ENCODE measurements at regions not wholly inside any gene's neighbourhood (a gene's known extent, or its start where the extent isn't known, plus 50 kb on each side); places are given as distances from the start of the nearest gene placed in this dataset.

DNA sequence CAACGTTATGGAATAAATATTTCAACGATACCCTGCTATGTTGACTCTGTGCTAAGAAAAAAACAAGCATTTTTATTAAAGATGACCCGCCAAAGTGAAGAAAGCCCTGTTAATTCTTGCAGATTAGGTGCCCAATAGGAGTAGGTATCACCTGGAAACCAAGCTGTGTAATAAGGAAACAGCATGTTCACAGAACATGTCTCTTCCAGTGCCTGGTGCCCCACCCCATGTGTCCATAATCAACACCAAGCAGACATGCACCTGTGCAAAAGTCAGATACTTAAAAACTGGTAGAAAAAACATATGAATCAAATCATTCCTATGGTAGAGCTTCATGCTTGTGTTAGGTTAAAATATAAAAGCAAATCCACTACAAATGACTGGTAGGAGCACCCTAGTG lies 327.1 kb downstream of the SHANK2 start:
- no peaks in the 10 kb centered on the region for H3K27me3 ChIP-seq (ENCODE audit: control insufficient read depth in 1 of 2, insufficient read depth in 2 of 2, low read length in 2 of 2)
- H3K9ac ChIP-seq (ENCODE audit: low read depth in 1 of 2, low read length in 2 of 2) = no peak overlapping the region
- H3K9me3 ChIP-seq (ENCODE audit: control insufficient read depth in 1 of 2, low read length in 2 of 2) = peaks cover 13% of the 10 kb centered on the region in 2 donors
- no peak overlapping the region for H3K27ac ChIP-seq (ENCODE audit: low read depth, low read length)
- H3K4me3 ChIP-seq (ENCODE audit: low read depth in 1 of 2, low read length in 2 of 2) = no peak overlapping the region
- H3K4me1 ChIP-seq (ENCODE audit: control insufficient read depth in 1 of 2, insufficient read depth in 2 of 2, low read length in 2 of 2) = no peaks in the 10 kb centered on the region
- no peaks in the 10 kb centered on the region for H3K36me3 ChIP-seq (ENCODE audit: control insufficient read depth in 1 of 2, insufficient read depth in 2 of 2, low read length in 2 of 2)

DNA sequence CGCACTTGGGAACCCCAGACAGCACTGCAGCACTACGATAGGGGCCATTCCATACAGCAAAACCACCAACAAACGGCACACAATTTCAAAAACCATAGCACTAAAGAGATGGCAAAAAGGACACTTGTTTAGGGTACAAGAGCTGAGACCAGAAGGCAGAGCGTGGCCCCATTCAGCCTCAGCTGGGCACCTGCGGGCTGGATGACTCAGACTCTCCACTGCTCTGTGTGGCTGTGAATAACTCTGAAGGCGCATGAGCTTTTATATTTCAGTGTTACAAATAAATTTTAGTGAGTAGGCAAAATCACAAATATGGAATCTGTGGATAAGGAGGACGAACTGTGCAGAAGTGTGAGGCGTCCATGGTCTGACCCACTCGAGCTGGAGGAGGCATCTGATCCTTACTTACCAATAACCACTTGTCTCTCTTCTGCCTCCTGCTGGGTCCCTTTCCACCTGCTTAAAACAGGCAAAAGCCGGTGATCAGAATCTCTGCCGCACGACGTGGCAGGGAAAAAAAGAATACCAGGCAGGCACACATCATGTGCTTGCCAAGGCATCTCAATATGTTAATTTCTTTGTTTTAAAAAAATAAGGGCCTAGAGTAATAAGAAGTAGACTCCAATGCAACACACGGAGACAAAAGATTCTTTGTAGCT lies 325.7 kb downstream of the SHANK2 start:
- Histone ChIP-seq H3K27me3 (ENCODE audit: control insufficient read depth in 1 of 2, insufficient read depth in 2 of 2, low read length in 2 of 2) (no peaks in the 10 kb centered on the region), H3K4me3 (ENCODE audit: low read depth in 1 of 2, low read length in 2 of 2) (no peak overlapping the region), H3K27ac (ENCODE audit: low read depth, low read length) (no peak overlapping the region), H3K4me1 (ENCODE audit: control insufficient read depth in 1 of 2, insufficient read depth in 2 of 2, low read length in 2 of 2) (no peaks in the 10 kb centered on the region), H3K9ac (ENCODE audit: low read depth in 1 of 2, low read length in 2 of 2) (no peak overlapping the region), H3K36me3 (ENCODE audit: control insufficient read depth in 1 of 2, insufficient read depth in 2 of 2, low read length in 2 of 2) (no peaks in the 10 kb centered on the region), H3K9me3 (ENCODE audit: control insufficient read depth in 1 of 2, low read length in 2 of 2) (peaks cover 9 to 13% of the 10 kb centered on the region in 2 donors)

DNA sequence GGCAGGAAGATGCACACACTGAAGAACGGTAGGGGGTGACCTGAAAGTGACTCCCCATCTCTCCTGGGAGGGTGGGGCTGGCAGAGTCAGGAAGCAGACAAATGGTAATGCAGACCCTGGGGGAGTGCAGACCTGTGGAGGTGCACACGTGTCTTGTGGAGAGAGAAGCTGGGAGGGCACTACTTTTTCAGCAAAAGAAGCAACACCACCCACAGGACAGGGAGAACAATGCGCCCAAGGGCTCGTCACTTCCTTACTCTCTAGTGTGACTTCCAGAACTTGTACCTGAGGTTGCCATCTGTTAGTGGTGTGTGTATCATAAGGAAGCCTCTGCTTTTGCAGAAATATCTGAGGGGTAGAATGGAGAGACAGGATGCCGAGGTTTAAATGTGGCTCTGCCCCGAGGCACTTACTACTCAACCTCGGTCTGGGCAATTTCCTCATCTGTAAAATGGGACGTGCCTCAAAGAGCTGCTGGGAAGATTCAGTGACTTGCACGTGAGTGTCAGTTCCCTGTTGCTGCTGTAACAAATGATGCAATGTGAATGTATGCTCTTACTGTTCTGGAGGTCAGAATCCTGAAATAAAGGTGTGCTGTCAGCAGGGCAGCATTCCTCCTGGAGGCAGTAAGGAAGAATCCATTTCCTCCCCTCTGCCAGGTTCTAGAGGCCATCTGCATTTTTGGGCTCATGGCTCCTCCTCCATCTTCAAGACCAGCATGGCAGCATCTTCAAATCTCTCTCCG lies 323.4 kb downstream of the SHANK2 start:
- no peaks in the 10 kb centered on the region for H3K36me3 ChIP-seq (ENCODE audit: control insufficient read depth in 1 of 2, insufficient read depth in 2 of 2, low read length in 2 of 2)
- no peak overlapping the region for H3K27ac ChIP-seq (ENCODE audit: low read depth, low read length)
- no peaks in the 10 kb centered on the region for H3K4me1 ChIP-seq (ENCODE audit: control insufficient read depth in 1 of 2, insufficient read depth in 2 of 2, low read length in 2 of 2)
- H3K27me3 ChIP-seq (ENCODE audit: control insufficient read depth in 1 of 2, insufficient read depth in 2 of 2, low read length in 2 of 2) = no peaks in the 10 kb centered on the region
- no peak overlapping the region for H3K9ac ChIP-seq (ENCODE audit: low read depth in 1 of 2, low read length in 2 of 2)
- H3K4me3 ChIP-seq (ENCODE audit: low read depth in 1 of 2, low read length in 2 of 2) = no peak overlapping the region
- H3K9me3 ChIP-seq (ENCODE audit: control insufficient read depth in 1 of 2, low read length in 2 of 2) = peaks cover 0 to 6% of the 10 kb centered on the region in 2 donors

DNA sequence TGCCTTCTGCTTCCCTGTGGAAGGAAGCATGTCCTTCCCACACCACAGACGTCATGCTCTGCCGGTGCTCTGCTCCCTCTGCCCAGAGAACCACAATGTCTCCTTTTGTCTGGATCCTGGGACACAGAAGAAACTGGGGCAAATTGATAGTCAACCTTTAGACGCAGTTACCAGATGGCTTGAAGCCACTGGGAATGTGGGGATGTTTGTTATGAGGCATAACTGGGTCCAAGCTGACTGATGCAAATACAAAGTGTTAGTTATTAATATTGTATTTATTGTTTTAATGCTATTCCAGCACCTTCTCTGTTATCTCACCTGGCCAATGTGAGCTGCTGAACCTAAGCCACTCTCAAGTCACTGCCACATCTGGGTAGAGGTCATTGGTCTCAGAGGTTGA lies 322.2 kb downstream of the SHANK2 start:
- Histone ChIP-seq H3K27me3 (ENCODE audit: control insufficient read depth in 1 of 2, insufficient read depth in 2 of 2, low read length in 2 of 2) (no peaks in the 10 kb centered on the region), H3K4me1 (ENCODE audit: control insufficient read depth in 1 of 2, insufficient read depth in 2 of 2, low read length in 2 of 2) (no peaks in the 10 kb centered on the region), H3K27ac (ENCODE audit: low read depth, low read length) (no peak overlapping the region), H3K4me3 (ENCODE audit: low read depth in 1 of 2, low read length in 2 of 2) (no peak overlapping the region), H3K9me3 (ENCODE audit: control insufficient read depth in 1 of 2, low read length in 2 of 2) (peaks cover 0 to 6% of the 10 kb centered on the region in 2 donors), H3K9ac (ENCODE audit: low read depth in 1 of 2, low read length in 2 of 2) (no peak overlapping the region), H3K36me3 (ENCODE audit: control insufficient read depth in 1 of 2, insufficient read depth in 2 of 2, low read length in 2 of 2) (no peaks in the 10 kb centered on the region)

DNA sequence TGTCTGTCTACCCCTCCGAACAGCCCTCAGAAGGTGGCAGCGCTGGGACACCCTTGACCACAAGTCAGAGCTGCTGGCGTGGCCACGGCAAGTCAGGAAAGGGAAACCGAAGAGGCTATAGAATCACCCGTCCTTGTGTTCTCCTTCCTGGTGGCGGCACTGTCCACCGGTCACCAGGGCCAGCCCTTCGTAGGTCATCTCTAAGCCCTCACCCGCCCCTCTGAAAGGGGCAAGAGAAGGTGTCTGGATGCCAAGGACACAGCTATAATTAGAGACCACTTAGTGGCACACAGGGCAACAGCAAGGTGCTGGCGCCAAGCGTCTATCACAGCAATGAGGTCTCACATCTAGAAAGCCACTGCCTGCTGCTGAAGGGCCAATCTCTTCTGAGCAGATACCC lies 320.9 kb downstream of the SHANK2 start:
- H3K9ac ChIP-seq (ENCODE audit: low read depth in 1 of 2, low read length in 2 of 2) = no peak overlapping the region
- H3K9me3 ChIP-seq (ENCODE audit: control insufficient read depth in 1 of 2, low read length in 2 of 2) = peaks cover 0 to 6% of the 10 kb centered on the region in 2 donors
- H3K4me1 ChIP-seq (ENCODE audit: control insufficient read depth in 1 of 2, insufficient read depth in 2 of 2, low read length in 2 of 2) = no peaks in the 10 kb centered on the region
- no peaks in the 10 kb centered on the region for H3K36me3 ChIP-seq (ENCODE audit: control insufficient read depth in 1 of 2, insufficient read depth in 2 of 2, low read length in 2 of 2)
- H3K4me3 ChIP-seq (ENCODE audit: low read depth in 1 of 2, low read length in 2 of 2) = no peak overlapping the region
- no peaks in the 10 kb centered on the region for H3K27me3 ChIP-seq (ENCODE audit: control insufficient read depth in 1 of 2, insufficient read depth in 2 of 2, low read length in 2 of 2)
- H3K27ac ChIP-seq (ENCODE audit: low read depth, low read length) = no peak overlapping the region

DNA sequence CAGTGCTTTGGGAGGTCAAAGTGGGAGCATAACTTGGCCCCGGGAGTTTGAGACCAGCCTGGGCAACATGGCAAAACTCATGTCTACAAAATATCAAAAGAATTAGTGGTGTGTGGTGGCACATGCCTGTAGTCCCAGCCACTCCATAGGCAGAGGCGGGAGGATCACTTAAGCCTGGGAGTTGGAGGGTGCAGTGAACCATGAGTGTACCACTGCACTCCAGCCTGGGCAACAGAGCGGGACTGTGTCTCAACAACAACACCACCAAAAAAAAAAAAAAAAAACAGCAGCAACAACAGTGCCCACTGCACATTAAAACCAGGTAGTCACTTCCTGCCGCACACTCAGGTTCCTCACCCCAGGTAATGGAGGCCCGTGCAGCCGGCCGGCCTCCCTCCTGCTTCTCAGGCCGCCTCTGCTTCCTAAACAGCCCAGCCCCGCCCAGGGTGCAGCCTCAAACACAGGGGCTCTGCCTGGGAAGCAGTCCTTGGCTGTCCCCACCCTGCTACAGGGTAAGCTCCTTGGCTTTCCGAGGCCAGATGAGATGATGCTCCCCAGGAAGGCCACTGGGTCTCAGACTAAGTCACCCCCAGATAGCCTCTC lies 318.3 kb downstream of the SHANK2 start:
- Histone ChIP-seq H3K27me3 (ENCODE audit: control insufficient read depth in 1 of 2, insufficient read depth in 2 of 2, low read length in 2 of 2) (no peaks in the 10 kb centered on the region), H3K9me3 (ENCODE audit: control insufficient read depth in 1 of 2, low read length in 2 of 2) (peaks cover 0 to 9% of the 10 kb centered on the region in 2 donors), H3K27ac (ENCODE audit: low read depth, low read length) (no peak overlapping the region), H3K36me3 (ENCODE audit: control insufficient read depth in 1 of 2, insufficient read depth in 2 of 2, low read length in 2 of 2) (no peaks in the 10 kb centered on the region), H3K4me3 (ENCODE audit: low read depth in 1 of 2, low read length in 2 of 2) (no peak overlapping the region), H3K9ac (ENCODE audit: low read depth in 1 of 2, low read length in 2 of 2) (no peak overlapping the region), H3K4me1 (ENCODE audit: control insufficient read depth in 1 of 2, insufficient read depth in 2 of 2, low read length in 2 of 2) (no peaks in the 10 kb centered on the region)

DNA sequence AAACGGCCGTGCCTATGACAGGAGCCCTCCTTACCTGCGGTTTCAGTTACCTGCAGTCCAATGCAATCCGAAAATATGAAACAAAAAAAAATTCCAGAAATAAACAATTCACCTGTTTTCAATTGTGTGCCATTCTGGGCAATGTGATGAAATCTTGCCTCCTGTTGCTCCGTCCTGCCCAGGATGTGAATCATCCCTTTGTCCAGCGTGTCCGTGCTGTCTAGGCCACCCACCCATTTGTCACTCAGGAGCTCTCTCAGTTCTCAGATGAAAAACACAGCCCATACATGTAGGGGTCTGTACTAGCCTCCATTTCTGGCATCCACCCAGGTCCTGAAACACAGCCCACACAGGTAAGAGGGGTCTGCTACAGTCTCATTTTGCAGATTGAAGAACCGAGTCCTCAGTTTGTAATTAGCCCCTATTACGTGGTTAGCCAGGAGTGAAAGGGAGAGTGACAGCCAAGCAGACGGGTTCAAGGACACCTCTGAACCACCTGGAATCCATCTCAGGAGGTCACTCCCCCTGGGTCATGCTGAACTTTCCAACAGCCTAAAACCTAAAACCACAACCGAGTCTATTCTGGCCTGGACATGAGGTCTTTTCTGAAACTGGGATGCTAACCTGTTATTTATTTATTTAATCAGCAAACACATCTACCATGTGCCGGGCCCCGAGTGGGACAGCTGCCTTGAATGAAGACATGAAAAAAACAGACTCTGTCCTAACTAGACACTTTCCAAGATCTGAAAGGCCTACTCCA lies 317.2 kb downstream of the SHANK2 start:
- Histone ChIP-seq H3K27ac (ENCODE audit: low read depth, low read length) (no peak overlapping the region), H3K9ac (ENCODE audit: low read depth in 1 of 2, low read length in 2 of 2) (no peak overlapping the region), H3K36me3 (ENCODE audit: control insufficient read depth in 1 of 2, insufficient read depth in 2 of 2, low read length in 2 of 2) (no peaks in the 10 kb centered on the region)

DNA sequence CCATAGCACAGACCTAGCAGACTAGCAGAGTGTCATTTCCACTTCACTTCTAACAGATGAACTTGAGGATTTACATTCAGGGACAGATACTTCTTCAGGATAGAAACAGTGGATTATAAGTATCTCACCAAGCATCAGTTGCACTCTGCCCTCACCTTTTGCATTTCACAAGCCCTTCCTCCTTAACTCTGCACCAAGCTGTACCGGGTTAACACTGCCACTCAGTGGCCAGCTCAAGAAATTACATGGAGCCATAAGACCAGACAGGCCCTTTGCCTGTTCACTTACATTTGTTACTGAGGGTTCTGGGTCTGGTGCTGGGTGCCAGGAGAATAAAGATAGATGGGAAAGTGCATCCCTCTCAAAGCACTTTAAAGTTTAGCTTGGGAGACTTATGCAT lies 309.8 kb downstream of the SHANK2 start:
- Histone ChIP-seq H3K27me3 (ENCODE audit: control insufficient read depth in 1 of 2, insufficient read depth in 2 of 2, low read length in 2 of 2) (no peaks in the 10 kb centered on the region), H3K36me3 (ENCODE audit: control insufficient read depth in 1 of 2, insufficient read depth in 2 of 2, low read length in 2 of 2) (no peaks in the 10 kb centered on the region), H3K9ac (ENCODE audit: low read depth in 1 of 2, low read length in 2 of 2) (no peak overlapping the region), H3K9me3 (ENCODE audit: control insufficient read depth in 1 of 2, low read length in 2 of 2) (peaks cover 19% of the 10 kb centered on the region in 2 donors), H3K27ac (ENCODE audit: low read depth, low read length) (no peak overlapping the region), H3K4me3 (ENCODE audit: low read depth in 1 of 2, low read length in 2 of 2) (no peak overlapping the region), H3K4me1 (ENCODE audit: control insufficient read depth in 1 of 2, insufficient read depth in 2 of 2, low read length in 2 of 2) (no peaks in the 10 kb centered on the region)

More for the DNA sequence above, 317.2 kb downstream of the SHANK2 start:
- Histone ChIP-seq H3K4me3 (ENCODE audit: low read depth in 1 of 2, low read length in 2 of 2) (no peak overlapping the region), H3K27me3 (ENCODE audit: control insufficient read depth in 1 of 2, insufficient read depth in 2 of 2, low read length in 2 of 2) (no peaks in the 10 kb centered on the region), H3K9me3 (ENCODE audit: control insufficient read depth in 1 of 2, low read length in 2 of 2) (peaks cover 0 to 6% of the 10 kb centered on the region in 2 donors), H3K4me1 (ENCODE audit: control insufficient read depth in 1 of 2, insufficient read depth in 2 of 2, low read length in 2 of 2) (no peaks in the 10 kb centered on the region)

DNA sequence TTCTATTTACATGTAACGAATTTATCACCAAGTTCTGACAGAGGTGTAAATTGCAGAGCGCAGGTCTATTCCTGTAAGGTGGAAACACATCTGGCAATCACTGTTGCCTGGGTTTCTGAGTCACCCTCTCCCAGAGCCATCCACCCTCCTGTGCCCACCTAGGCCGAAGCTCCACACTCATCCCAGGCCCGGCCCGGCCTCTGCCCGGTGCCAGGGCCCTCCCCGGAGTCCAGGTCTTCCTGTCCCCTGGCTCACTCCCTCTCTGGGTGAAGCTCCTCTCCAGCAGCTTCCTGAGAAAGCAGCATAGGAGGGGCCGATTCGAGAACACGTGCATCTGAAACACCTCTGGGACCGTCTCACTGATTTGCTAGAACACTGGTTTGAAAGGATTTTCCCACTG lies 308.2 kb downstream of the SHANK2 start:
- no peaks in the 10 kb centered on the region for H3K36me3 ChIP-seq (ENCODE audit: control insufficient read depth in 1 of 2, insufficient read depth in 2 of 2, low read length in 2 of 2)
- no peak overlapping the region for H3K4me3 ChIP-seq (ENCODE audit: low read depth in 1 of 2, low read length in 2 of 2)
- H3K27me3 ChIP-seq (ENCODE audit: control insufficient read depth in 1 of 2, insufficient read depth in 2 of 2, low read length in 2 of 2) = no peaks in the 10 kb centered on the region
- no peaks in the 10 kb centered on the region for H3K4me1 ChIP-seq (ENCODE audit: control insufficient read depth in 1 of 2, insufficient read depth in 2 of 2, low read length in 2 of 2)
- no peak overlapping the region for H3K27ac ChIP-seq (ENCODE audit: low read depth, low read length)
- peaks cover 16 to 19% of the 10 kb centered on the region in 2 donors for H3K9me3 ChIP-seq (ENCODE audit: control insufficient read depth in 1 of 2, low read length in 2 of 2)
- no peak overlapping the region for H3K9ac ChIP-seq (ENCODE audit: low read depth in 1 of 2, low read length in 2 of 2)

DNA sequence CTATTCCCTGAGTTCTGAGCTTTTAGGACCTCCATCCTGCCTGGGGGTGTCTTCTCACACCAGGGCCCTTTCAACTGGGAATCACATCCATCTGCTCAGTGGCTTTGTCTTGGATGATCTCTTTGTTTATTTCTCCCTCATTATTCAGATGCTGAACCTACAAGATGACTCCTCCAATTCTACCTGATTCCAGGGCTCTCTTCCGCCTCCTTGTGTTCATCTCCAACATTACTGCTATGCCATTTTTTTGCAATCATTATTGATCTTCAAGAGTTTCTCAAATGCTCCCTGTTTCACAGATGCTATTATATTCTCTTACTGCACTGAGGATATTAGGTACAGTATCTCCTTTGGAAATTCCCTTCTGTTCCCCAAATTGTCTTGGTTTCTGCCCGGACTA lies 307.7 kb downstream of the SHANK2 start:
- Histone ChIP-seq H3K36me3 (ENCODE audit: control insufficient read depth in 1 of 2, insufficient read depth in 2 of 2, low read length in 2 of 2) (no peaks in the 10 kb centered on the region), H3K4me3 (ENCODE audit: low read depth in 1 of 2, low read length in 2 of 2) (no peak overlapping the region), H3K27ac (ENCODE audit: low read depth, low read length) (no peak overlapping the region), H3K9ac (ENCODE audit: low read depth in 1 of 2, low read length in 2 of 2) (no peak overlapping the region), H3K9me3 (ENCODE audit: control insufficient read depth in 1 of 2, low read length in 2 of 2) (peaks cover 16 to 19% of the 10 kb centered on the region in 2 donors), H3K4me1 (ENCODE audit: control insufficient read depth in 1 of 2, insufficient read depth in 2 of 2, low read length in 2 of 2) (no peaks in the 10 kb centered on the region), H3K27me3 (ENCODE audit: control insufficient read depth in 1 of 2, insufficient read depth in 2 of 2, low read length in 2 of 2) (no peaks in the 10 kb centered on the region)

Data from duodenal mucosa (tissue), 2 donors.